NCI-H345 (cell line): ENCODE measurements at regions not wholly inside any gene's neighbourhood (a gene's known extent, or its start where the extent isn't known, plus 50 kb on each side); places are given as distances from the start of the nearest gene placed in this dataset.

Source experiments
- DNase-seq: peaks from one replicate; lab custom pipeline; 2025; lab: John Stamatoyannopoulos, UW

DNA sequence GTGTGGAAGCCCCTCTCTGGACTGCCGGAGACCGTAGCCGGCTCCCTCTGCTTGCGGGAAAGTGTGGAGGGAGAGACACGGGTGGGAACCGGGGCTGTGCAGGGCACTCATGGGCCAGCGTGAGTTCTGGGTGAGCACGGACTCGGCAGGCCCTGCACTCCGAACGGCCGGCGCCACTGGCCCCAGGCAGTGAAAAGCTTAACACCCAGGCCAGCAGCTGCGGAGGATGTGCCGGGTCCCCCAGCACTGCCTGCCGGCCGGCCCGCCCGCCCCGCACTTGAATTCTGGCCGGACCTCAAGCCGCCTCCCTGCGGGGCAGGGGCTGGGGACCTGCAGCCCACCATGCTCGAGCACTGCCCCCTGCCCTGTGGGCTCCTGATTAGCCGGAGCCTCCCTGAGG, 147.0 kb downstream of the FGF9 start:
- no peak for DNase-seq

DNA sequence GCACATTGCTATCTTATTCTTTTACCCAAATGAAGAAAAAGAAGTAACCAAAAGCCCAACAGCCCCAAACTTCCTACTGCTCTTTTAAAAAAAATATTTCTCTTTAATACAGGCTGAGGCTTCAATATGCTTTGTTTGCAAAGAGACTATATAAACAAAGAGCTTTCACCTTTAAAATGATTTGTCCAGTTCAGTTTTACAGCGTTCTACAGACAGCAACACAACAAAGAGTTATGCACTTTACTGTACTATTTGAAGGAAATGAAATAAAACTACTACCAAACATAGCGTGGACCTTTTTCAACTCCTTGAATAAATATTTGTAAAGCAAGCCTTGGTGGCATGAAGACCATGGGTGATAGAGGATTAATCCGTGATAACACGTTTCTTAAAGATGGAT, 151.2 kb downstream of the FGF9 start:
- DNase-seq = no peak

- DNase-seq = no peak
These were observed 152.5 kb downstream of the FGF9 start for GRCh38 chr13:21823416-21823815.

- DNase-seq = no peak
These were observed 153.1 kb downstream of the FGF9 start for GRCh38 chr13:21823949-21824348.

GRCh38 chr13:21825186-21825585, 154.3 kb downstream of the FGF9 start:
- DNase-seq = no peak

DNA sequence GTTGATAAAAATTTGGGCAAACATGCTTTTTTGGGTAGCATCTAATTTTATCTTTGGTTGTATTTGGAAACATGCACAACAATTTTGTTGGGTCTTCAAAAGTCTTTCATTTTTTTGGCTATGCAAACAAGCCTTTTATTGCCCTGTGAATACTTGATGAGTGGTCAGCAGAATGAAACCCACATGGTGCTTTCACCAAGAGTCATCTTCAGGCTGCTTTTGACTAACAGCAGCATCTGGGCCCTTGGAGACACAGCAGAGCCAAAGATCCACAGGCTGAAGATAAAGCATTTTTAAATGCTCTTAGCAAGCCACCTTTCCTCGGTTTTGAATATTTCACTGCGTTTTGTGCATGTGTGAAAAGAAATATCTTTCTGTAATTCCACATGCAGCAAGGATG, 154.9 kb downstream of the FGF9 start:
- no peak for DNase-seq

DNA sequence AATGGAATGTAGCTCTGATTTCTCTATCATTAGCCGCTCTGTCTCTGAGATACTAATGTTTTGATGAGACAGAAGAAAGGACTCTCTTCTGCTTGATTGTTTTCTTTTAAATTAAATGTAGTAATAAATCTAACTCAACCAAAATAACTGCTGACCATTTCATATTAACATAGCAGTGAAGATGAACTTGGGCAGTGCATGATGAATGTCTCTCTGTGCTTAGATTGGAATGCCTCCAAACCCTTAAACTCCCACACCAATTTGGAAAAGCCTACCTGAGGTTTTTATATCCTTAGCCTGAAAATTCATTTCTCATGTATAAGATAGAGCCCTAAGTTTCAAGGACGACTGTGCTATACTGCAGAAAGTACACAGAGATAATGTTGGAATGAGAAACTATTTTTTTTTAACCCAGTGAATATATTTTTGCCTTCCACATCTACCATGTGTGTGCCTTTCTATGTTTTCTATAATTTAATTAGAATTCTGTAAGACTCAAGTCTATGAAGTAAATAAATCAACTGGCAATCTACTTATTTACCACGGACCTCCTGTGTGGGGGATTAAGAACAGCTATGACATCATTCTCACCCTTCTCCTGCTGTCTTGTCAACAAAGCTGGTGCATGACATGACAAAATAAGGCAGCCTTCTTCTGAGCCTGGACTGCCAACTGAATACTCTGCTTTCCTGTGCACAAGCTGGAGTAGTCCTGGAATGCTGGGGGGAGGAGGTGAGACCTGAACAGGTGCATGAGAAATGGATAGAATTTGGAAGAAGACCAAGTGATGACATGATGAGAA, 155.5 kb downstream of the FGF9 start:
- no peak for DNase-seq

- DNase-seq = no peak
These were observed 160.9 kb downstream of the FGF9 start for GRCh38 chr13:21831654-21832324.

- DNase-seq = no peak
These were observed 163.0 kb downstream of the FGF9 start for GRCh38 chr13:21833921-21834320.

- DNase-seq = no peak
These were observed 163.6 kb downstream of the FGF9 start for GRCh38 chr13:21834521-21834920.

DNA sequence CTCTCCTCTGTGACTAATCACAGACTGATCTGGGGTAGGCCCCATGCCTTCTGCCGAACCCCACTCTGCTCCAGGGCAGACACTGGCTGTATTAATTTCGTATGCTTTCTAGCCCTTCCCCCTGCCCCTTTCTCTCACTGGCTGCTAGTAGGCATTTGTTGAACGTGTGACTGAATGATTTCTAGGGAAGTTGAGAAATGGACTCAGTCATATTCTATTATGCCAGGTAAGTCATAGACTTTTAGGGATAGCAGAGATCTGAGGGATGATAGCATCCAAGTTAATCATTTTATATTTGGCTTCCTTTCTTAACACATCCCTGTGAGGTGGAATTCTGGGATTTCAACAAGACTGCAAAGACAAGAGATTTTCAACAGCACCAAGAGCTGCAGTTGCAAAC, 166.4 kb downstream of the FGF9 start:
- DNase-seq = no peak

DNA sequence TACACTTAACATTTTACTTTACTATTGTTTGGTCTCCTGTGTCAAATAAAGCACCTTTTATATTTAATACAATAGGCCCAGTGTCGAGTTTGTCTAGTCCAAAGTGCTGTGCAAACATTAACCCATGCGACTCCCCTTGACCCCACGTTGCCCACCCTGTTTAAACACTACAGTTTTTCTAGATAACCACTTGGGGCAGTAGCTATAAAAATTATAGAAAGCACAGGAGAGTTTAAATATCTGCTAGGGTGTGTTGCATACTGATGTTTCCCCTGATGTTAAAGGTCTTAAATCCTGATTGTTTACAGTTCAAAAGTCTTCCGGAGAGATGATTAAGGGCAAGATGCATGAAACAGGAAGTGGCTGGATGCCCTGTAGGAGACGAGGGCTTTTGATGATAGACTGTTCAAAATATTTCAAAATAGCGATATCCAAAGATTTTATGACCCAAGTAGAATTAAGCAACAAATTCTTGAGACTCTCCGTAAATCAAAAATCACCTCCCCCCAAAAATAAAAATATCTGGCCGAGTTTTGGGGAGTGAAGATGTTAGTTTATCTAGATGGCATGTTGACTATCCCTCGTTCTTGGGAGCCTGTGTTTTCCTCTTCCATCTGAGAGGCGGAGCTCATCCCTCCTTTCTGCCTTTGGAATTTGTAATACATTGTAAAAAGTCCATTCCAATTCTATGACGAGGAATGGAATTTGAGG, 167.1 kb downstream of the FGF9 start:
- peak; percentile 4 for DNase-seq

DNA sequence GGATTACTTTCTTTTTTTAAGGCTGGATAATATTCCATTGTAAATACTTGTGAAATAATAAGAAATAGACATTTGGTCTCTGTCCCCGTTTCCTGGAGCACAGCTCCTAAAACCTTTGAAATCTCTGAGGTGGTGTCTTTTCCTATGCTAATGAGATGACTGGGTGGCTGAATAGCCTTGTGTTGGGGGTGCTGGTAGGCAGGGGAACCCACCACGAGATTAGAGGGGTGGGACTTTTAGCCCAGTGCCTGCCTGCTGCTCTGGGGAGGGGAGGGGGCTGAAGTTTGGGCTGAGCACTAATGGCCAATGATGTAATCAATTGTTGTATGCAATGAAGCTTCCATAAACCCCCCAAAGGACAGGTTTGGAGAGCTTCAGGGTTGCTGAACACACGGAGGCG, 175.7 kb downstream of the FGF9 start:
- no peak for DNase-seq

- DNase-seq = peak; percentile 18
These were observed 178.4 kb downstream of the FGF9 start for GRCh38 chr13:21849323-21849722.

- no peak for DNase-seq
These were observed 179.4 kb downstream of the FGF9 start for GRCh38 chr13:21850013-21851006.

DNA sequence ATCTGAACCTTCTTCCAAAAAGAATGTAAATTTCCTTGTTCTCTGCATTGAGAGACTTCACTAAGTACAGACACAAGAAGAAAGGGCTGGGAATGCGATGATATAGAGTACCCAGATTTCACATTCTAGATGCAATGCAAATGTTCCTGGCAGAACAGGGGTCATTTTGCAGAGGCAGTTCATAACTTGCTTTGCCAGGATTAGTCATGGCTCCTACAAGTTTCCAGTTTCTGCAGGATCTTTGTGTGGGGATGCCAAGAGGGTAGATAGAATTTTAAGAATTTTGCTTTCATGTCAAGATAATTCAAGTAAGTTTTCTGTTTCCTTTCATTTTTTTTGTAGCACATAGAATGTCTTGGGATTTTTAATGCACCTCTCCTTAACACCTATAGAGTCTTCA, 181.2 kb downstream of the FGF9 start:
- DNase-seq = no peak

GRCh38 chr13:21853779-21854178, 182.9 kb downstream of the FGF9 start:
- no peak for DNase-seq

- DNase-seq = no peak
These were observed 197.9 kb downstream of the FGF9 start for GRCh38 chr13:21868823-21869222.

- DNase-seq = no peak
These were observed 200.5 kb downstream of the FGF9 start for GRCh38 chr13:21871382-21871781.

GRCh38 chr13:21871919-21872318, 201.0 kb downstream of the FGF9 start:
- no peak for DNase-seq

- DNase-seq = no peak
These were observed 201.9 kb downstream of the FGF9 start for GRCh38 chr13:21872795-21873194.

DNA sequence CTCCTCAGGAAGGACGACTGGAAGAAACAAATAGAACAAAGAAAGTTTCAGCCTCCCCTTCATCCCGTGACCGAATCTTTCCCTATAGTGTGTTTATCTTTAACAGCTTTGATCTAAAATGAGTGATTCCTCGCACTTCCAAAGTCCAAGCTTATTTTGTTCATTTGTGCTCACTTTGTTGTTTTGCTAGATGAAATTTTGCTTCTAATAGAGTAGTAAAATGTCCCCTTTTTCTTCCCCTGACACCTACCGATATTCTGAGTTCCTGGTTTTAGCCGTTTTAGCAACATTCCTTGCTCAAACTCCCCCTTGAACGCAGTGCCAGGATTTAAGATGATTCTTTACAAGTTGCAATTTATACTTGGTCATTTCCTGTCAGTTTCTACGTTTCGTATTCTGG, 204.2 kb downstream of the FGF9 start:
- no peak for DNase-seq
